ACHN (cell line): ENCODE measurements at regions not wholly inside any gene's neighbourhood (a gene's known extent, or its start where the extent isn't known, plus 50 kb on each side); places are given as distances from the start of the nearest gene placed in this dataset.

Experiments used
- DNase-seq: peaks from one replicate; pipeline ENCODE4 v3.0.0-alpha.2; 2015
- in situ Hi-C: cut with HindIII; loops from 2 replicates; pipeline ENCODE4 v1.10.0; 2017; ENCODE audit warnings: low sequenced_read_pairs, low pct_ligation_motif_present, low pct_unique_long_range_greater_than_20kb

- peak; percentile 98 for DNase-seq
- in situ Hi-C loops, result no loop called here
Observed at GRCh38 chr10:110425684-110426293, 71.9 kb upstream of the DUSP5 start.

- peak; percentile 42 for DNase-seq
- in situ Hi-C loops, result no loop called here
Observed at GRCh38 chr10:110426294-110427181, 71.2 kb upstream of the DUSP5 start.

GRCh38 chr10:110429301-110429700 lies 68.4 kb upstream of the DUSP5 start:
- no peak for DNase-seq
- in situ Hi-C loops, result no loop called here

GRCh38 chr10:110430340-110431273 lies 67.1 kb upstream of the DUSP5 start:
- in situ Hi-C loops, result no loop called here
- no peak for DNase-seq

- DNase-seq, result no peak
Observed at GRCh38 chr10:110431659-110432058, 66.0 kb upstream of the DUSP5 start.

GRCh38 chr10:110432084-110432483 lies 65.6 kb upstream of the DUSP5 start:
- DNase-seq, result no peak
- in situ Hi-C loops, result no loop called here

More at GRCh38 chr10:110431659-110432058, 66.0 kb upstream of the DUSP5 start:
- in situ Hi-C loops, result no loop called here

- DNase-seq, result no peak
- in situ Hi-C loops, result no loop called here
Observed at GRCh38 chr10:110432814-110433565, 64.7 kb upstream of the DUSP5 start.

- in situ Hi-C loops, result no loop called here
Observed at GRCh38 chr10:110433740-110434139, 64.0 kb upstream of the DUSP5 start.

GRCh38 chr10:110434489-110435096 lies 63.1 kb upstream of the DUSP5 start:
- in situ Hi-C loops, result no loop called here
- DNase-seq, result no peak

More at GRCh38 chr10:110433740-110434139, 64.0 kb upstream of the DUSP5 start:
- DNase-seq, result no peak

- in situ Hi-C loops, result no loop called here
- DNase-seq, result no peak
Observed at GRCh38 chr10:110436554-110437350, 61.0 kb upstream of the DUSP5 start.

GRCh38 chr10:110437351-110437605 lies 60.4 kb upstream of the DUSP5 start:
- in situ Hi-C loops, result no loop called here
- no peak for DNase-seq

- DNase-seq, result no peak
- in situ Hi-C loops, result no loop called here
Observed at GRCh38 chr10:110437761-110438341, 59.9 kb upstream of the DUSP5 start.

- in situ Hi-C loops, result no loop called here
- no peak for DNase-seq
Observed at GRCh38 chr10:110442746-110443145, 55.0 kb upstream of the DUSP5 start.

- no peak for DNase-seq
- in situ Hi-C loops, result no loop called here
Observed at GRCh38 chr10:110443239-110444003, 54.3 kb upstream of the DUSP5 start.

GRCh38 chr10:110444004-110444337 lies 53.7 kb upstream of the DUSP5 start:
- in situ Hi-C loops, result no loop called here
- no peak for DNase-seq

- in situ Hi-C loops, result no loop called here
- no peak for DNase-seq
Observed at GRCh38 chr10:110445871-110446270, 51.8 kb upstream of the DUSP5 start.

- in situ Hi-C loops, result no loop called here
- DNase-seq, result no peak
Observed at GRCh38 chr10:110446277-110446676, 51.4 kb upstream of the DUSP5 start.
